ENCODE measurements at regions not wholly inside any gene's neighbourhood (a gene's known extent, or its start where the extent isn't known, plus 50 kb on each side); places are given as distances from the start of the nearest gene placed in this dataset.

GRCh38 chr4:141416677-141417363 is 196.1 kb downstream of the ZNF330 start:
- TF ChIP-seq POLR2AphosphoS5 (IDR thresholded peaks at IDR 0.05; ENCODE audit: insufficient read depth, low read depth, low read length) (no peak), POLR2A (IDR thresholded peaks at IDR 0.05; ENCODE audit: low read depth, low read length) (no peak)
